Fibroblast of villous mesenchyme (primary cell): ENCODE measurements at regions not wholly inside any gene's neighbourhood (a gene's known extent, or its start where the extent isn't known, plus 50 kb on each side); places are given as distances from the start of the nearest gene placed in this dataset.
A peak's percentile ranks its signal among the peaks of the same experiment; 100 is the strongest.

ENCODE experiments used
- DNase-seq: peaks from one replicate; pipeline ENCODE4 v3.0.0-alpha.2; 2010; ENCODE audit warnings: low read depth
- H3K4me3 ChIP-seq: 2 replicates; pipeline ENCODE4 v1.5.1; 2011; ENCODE audit warnings: low read depth, mild to moderate bottlenecking, low read length
- CTCF ChIP-seq: IDR thresholded peaks from 2 replicates; pipeline ENCODE4 v1.5.1; 2012; ENCODE audit warnings: low read depth, mild to moderate bottlenecking, low read length; ENCODE audit not compliant: insufficient read depth

- no peak overlapping the region for H3K4me3 ChIP-seq
- DNase-seq, result peak; percentile 33
- no peak for TF ChIP-seq CTCF
These were observed 99.0 kb upstream of the TNFSF11 start for GRCh38 chr13:42474954-42475353.

DNA sequence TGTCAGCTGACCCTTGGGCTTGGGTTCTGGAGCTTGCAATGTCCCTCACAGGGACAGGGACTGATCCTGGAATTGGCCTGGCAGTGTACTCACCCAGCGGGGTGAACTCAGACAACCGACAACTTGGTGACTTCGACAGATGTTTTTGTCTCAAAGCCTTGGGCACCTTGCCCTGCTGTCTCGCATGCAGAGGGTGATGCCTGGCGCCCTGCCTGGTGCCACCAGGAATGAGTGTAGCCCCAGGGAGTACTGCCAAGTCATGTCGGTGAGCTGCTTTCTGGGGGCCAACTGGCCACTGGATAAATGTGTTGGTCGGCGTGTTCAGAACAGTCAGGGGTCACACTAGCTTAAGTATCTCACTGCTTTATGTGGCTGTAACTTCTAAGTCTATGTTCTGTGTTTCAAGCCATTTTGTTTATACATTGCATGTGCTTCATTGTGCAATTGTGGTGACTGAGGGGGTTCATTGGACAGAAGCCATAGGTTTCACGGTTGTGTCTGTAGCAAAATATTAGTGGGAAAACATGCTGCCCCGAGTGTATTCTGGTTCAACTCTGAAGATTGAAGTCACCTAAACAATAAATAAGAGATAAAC lies 96.3 kb upstream of the TNFSF11 start:
- no peak for TF ChIP-seq CTCF
- DNase-seq, result peak; percentile 71
- H3K4me3 ChIP-seq, result no peak overlapping the region

DNA sequence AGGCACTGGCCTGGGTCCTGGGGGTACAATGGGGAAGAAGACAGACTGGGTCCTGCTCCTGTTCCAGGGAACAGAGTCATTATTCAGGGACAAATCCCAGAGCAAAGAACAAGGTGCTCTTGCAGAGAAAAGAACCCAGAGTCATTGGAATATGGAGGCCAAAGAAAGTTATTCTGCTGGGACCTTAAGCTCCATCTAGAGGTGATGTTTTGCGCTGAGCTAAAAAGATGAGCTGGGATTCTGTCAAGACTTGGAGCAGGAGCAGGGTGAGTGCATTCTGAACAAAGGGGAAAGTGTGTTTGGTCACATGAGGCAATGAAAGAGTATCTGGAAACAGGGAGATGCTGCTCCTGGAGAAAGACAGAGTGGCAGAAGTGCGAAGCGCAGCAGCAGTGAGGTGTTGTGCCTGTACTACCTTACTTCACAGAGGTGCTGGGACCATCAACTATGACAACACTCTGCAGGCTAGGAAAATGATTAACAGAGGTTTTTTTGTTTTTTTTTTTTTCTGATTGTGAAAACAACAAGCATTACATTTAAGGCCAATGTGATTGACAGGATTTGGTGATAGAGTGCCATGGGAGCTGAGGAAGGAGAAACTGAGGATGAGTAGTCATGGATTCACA lies 95.3 kb upstream of the TNFSF11 start:
- no peak overlapping the region for H3K4me3 ChIP-seq
- DNase-seq, result peak; percentile 47
- peak; percentile 70 for TF ChIP-seq CTCF

DNA sequence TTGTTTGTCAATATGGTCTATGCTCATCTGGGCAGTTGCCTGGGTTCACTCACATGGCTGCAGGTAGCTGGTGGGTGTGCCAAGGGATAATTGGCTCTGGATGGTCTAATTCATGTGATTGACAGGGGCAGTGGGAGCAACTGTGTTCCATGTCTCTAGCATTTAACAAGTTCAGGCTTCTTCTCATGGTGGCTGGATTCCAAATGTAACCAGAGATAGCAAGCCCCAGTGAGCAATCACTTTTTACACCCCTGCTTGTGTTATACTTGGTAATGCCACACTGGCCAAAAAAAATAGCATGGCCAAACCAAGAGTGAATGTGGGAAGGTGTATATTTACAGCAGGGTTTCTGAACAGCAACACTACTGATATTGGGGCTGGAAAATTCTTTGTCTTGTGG lies 89.6 kb upstream of the TNFSF11 start:
- peak; percentile 18 for DNase-seq
- H3K4me3 ChIP-seq, result no peak overlapping the region
- TF ChIP-seq CTCF, result no peak

DNA sequence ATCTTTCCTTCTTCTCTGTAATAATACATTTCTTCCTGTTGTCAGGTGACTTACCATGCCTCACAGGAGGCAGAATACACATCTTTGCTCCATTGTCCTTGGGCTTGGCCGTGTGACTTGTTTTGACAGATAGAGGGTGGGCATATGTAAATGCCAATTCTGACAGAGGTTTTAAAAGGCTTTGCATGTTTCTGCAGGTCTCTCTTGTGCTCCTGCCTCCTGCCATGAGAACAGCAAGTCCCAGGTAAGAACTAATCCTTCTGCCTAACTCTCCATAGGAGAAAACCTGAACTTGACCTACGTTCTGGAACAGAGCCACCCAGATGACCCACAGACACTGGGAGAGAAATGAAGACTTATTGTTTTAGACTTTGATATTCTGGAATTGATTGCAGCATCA lies 88.7 kb upstream of the TNFSF11 start:
- no peak for DNase-seq
- no peak for TF ChIP-seq CTCF
- H3K4me3 ChIP-seq, result no peak overlapping the region

- H3K4me3 ChIP-seq, result no peak overlapping the region
- peak; percentile 92 for DNase-seq
- no peak for TF ChIP-seq CTCF
These were observed 87.2 kb upstream of the TNFSF11 start for GRCh38 chr13:42486711-42487198.
